Osteoblast (primary cell): ENCODE measurements at regions not wholly inside any gene's neighbourhood (a gene's known extent, or its start where the extent isn't known, plus 50 kb on each side); places are given as distances from the start of the nearest gene placed in this dataset.

ENCODE experiments used
- DNase-seq: peaks from one replicate; pipeline ENCODE4 v3.0.0; 2011; ENCODE audit warnings: low spot score, mixed read lengths; ENCODE audit not compliant: insufficient read length; ENCODE audit errors: missing footprints
- H2AFZ ChIP-seq: 2 replicates; pipeline ENCODE4 v1.6.0; 2011; ENCODE audit warnings: mild to moderate bottlenecking, low read length
- H3K27ac ChIP-seq: 2 replicates; pipeline ENCODE4 v1.5.1; 2011; ENCODE audit warnings: mild to moderate bottlenecking, low read depth, low read length, moderate library complexity
- H3K27me3 ChIP-seq: 2 replicates; pipeline ENCODE4 v1.6.0; 2012; ENCODE audit warnings: mild to moderate bottlenecking, control low read depth, inconsistent platforms, low read length, moderate library complexity; ENCODE audit not compliant: insufficient read depth
- H3K36me3 ChIP-seq: 2 replicates; pipeline ENCODE4 v1.5.1; 2011; ENCODE audit warnings: mild to moderate bottlenecking, low read length, control low read depth, moderate library complexity; ENCODE audit not compliant: insufficient read depth
- H3K4me1 ChIP-seq: 2 replicates; pipeline ENCODE4 v1.5.1; 2011; ENCODE audit warnings: mild to moderate bottlenecking, low read length, control low read depth, moderate library complexity; ENCODE audit not compliant: insufficient read depth
- H3K4me2 ChIP-seq: 2 replicates; pipeline ENCODE4 v1.6.0; 2011; ENCODE audit warnings: mild to moderate bottlenecking, low read length; ENCODE audit not compliant: insufficient read depth
- H3K4me3 ChIP-seq: fragments of 200-600 bp; sonication (generic); 3 replicates; pipeline ENCODE4 v1.5.1; 2012; ENCODE audit warnings: mild to moderate bottlenecking, low read length, inconsistent platforms; ENCODE audit not compliant: insufficient read depth
- H3K79me2 ChIP-seq: 2 replicates; pipeline ENCODE4 v1.6.0; 2012; ENCODE audit warnings: mild to moderate bottlenecking, low read length, control low read depth, inconsistent platforms; ENCODE audit not compliant: insufficient read depth
- H3K9me3 ChIP-seq: 2 replicates; pipeline ENCODE4 v1.5.1; 2011; ENCODE audit warnings: low read depth, low read length, control low read depth
- H4K20me1 ChIP-seq: 2 replicates; pipeline ENCODE4 v1.6.0; 2012; ENCODE audit warnings: mild to moderate bottlenecking, low read length, control low read depth; ENCODE audit not compliant: insufficient read depth
- TF ChIP-seq, protein P1 (sequence below): IDR thresholded peaks from 2 replicates; pipeline ENCODE4 v1.5.1; 2011; ENCODE audit warnings: mild to moderate bottlenecking, low read depth, low read length, moderate library complexity; ENCODE audit errors: extremely low read depth

DNA sequence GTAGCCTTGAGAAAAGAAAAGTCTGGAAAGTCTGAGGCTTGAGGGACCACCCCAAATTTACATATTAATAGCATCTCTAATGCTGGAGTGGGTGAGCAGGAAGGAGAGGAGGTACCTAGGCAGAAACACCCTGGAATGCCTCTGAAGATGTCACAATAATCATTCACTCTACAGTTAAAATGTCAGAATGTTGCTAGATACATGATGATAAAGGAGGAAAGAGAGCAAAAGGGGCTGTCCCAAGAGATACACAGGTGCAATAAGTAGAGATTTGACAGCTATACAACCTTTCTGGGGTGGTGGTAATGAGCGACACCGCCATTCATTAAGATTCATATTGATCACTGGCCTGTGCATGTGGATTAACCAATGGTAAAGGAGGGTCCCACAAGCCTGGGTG, 540.5 kb upstream of the FBXO33 start:
- no peak overlapping the region for H2AFZ ChIP-seq
- H4K20me1 ChIP-seq = no peaks in the 10 kb centered on the region
- H3K36me3 ChIP-seq = no peaks in the 10 kb centered on the region
- no peak for DNase-seq
- no peak overlapping the region for H3K4me2 ChIP-seq
- no peak overlapping the region for H3K4me3 ChIP-seq
- H3K9me3 ChIP-seq = no peaks in the 10 kb centered on the region
- TF ChIP-seq, protein P1, sequence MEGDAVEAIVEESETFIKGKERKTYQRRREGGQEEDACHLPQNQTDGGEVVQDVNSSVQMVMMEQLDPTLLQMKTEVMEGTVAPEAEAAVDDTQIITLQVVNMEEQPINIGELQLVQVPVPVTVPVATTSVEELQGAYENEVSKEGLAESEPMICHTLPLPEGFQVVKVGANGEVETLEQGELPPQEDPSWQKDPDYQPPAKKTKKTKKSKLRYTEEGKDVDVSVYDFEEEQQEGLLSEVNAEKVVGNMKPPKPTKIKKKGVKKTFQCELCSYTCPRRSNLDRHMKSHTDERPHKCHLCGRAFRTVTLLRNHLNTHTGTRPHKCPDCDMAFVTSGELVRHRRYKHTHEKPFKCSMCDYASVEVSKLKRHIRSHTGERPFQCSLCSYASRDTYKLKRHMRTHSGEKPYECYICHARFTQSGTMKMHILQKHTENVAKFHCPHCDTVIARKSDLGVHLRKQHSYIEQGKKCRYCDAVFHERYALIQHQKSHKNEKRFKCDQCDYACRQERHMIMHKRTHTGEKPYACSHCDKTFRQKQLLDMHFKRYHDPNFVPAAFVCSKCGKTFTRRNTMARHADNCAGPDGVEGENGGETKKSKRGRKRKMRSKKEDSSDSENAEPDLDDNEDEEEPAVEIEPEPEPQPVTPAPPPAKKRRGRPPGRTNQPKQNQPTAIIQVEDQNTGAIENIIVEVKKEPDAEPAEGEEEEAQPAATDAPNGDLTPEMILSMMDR = no peak
- no peak overlapping the region for H3K27ac ChIP-seq
- no peaks in the 10 kb centered on the region for H3K27me3 ChIP-seq
- no peaks in the 10 kb centered on the region for H3K4me1 ChIP-seq
- H3K79me2 ChIP-seq = no peaks in the 10 kb centered on the region

DNA sequence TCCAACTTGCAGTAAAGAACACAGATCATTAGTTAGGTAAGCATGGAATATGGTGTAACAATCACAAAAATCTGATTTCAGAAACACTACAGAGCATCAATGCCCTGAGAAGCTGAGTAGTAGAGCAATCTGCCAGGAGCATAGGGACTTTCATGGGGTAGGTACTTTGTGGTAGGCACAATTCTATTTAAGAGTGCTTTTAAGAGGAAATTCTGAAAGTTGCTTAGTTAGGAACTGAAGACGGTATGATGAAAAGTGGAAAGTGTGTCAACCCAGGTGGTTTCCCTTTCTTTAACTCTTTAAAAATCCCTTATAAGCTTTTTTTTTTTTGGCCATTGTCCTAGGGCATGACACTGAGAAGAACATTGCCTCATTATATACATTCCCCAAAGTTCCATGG, 535.7 kb upstream of the FBXO33 start:
- H3K36me3 ChIP-seq = no peaks in the 10 kb centered on the region
- H3K9me3 ChIP-seq = no peaks in the 10 kb centered on the region
- no peaks in the 10 kb centered on the region for H4K20me1 ChIP-seq
- no peaks in the 10 kb centered on the region for H3K79me2 ChIP-seq
- H3K4me1 ChIP-seq = no peaks in the 10 kb centered on the region
- H3K27me3 ChIP-seq = no peaks in the 10 kb centered on the region
- H3K4me3 ChIP-seq = no peak overlapping the region
- TF ChIP-seq, protein P1 = no peak
- no peak overlapping the region for H2AFZ ChIP-seq
- H3K4me2 ChIP-seq = no peak overlapping the region
- DNase-seq = no peak
- no peak overlapping the region for H3K27ac ChIP-seq

DNA sequence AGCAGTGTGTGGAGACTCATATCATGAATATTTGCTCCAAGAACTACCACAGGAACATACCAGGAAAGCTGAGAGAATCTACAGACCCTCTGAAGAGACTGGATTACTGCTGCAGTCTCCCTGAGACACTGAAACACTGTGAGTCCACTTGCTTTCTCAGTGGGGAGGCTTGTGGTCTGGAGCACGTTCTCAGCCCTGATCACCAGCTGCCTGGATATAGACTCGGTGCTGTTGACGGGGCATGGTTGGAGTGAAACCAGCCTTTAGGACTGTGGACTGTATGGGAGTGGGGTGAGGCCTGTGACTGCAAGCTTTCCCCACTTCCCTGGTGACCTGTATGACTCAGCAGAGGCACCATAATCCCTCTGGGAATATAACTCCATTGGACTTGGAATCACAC, 525.8 kb upstream of the FBXO33 start:
- no peaks in the 10 kb centered on the region for H3K4me1 ChIP-seq
- no peaks in the 10 kb centered on the region for H3K36me3 ChIP-seq
- H3K4me2 ChIP-seq = no peak overlapping the region
- peaks cover 2% of the 10 kb centered on the region for H3K9me3 ChIP-seq
- no peaks in the 10 kb centered on the region for H4K20me1 ChIP-seq
- no peak overlapping the region for H2AFZ ChIP-seq
- no peaks in the 10 kb centered on the region for H3K27me3 ChIP-seq
- no peak for DNase-seq
- no peak overlapping the region for H3K4me3 ChIP-seq
- TF ChIP-seq, protein P1 = no peak
- H3K79me2 ChIP-seq = no peaks in the 10 kb centered on the region
- H3K27ac ChIP-seq = no peak overlapping the region

DNA sequence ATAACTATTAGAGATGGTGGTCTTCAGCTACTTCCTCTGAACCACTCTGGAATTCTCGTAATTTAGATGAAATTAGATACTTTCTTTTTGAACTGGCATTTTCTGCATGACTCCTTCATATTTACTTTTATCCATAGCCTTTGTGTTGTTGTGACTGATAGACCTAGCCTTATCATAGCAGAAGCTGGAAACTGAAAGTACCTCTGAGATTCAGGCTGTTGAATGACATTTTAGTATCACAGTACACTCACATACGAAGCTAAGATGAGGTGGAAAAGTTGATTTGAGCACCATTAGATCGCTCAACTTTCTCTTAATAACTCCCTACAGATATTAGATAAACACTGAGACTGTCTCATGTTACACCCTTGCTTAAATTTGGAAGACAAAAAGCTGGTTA, 525.1 kb upstream of the FBXO33 start:
- Histone ChIP-seq H2AFZ (no peak overlapping the region), H3K4me3 (no peak overlapping the region), H3K27me3 (no peaks in the 10 kb centered on the region), H4K20me1 (no peaks in the 10 kb centered on the region), H3K4me1 (no peaks in the 10 kb centered on the region), H3K79me2 (no peaks in the 10 kb centered on the region), H3K4me2 (no peak overlapping the region), H3K27ac (no peak overlapping the region), H3K36me3 (no peaks in the 10 kb centered on the region), H3K9me3 (peaks cover 2% of the 10 kb centered on the region)
- DNase-seq = no peak
- TF ChIP-seq, protein P1 = no peak
